CD4-positive, alpha-beta T cell treated with Interferon gamma for 1 hour (primary cell): ENCODE measurements at regions not wholly inside any gene's neighbourhood (a gene's known extent, or its start where the extent isn't known, plus 50 kb on each side); places are given as distances from the start of the nearest gene placed in this dataset.

Experiments used
- DNase-seq: peaks from one replicate; pipeline ENCODE4 v3.0.0-alpha.2; 2020

GRCh38 chr1:200354243-200354642 is 55.6 kb downstream of the ZNF281 start:
- DNase-seq = no peak

DNA sequence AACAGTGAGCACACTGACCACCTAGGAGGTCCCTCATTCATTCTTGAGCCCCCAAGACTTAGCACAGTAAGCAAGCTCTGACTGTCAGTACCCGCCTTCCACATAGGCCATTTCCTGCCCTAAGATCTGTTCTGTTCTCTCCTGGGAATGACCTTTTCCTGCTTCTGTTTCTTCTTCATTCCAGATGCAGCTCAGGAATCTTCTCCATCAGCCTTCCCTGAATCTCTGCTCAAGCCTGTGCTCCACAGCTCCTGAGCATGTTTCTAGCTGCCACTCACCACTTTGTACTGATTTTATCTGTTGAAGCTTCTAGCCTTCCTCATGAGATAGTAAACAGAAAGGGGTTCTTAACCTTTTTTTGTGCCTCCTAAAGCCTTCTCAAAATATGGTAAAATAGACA is 56.6 kb downstream of the ZNF281 start:
- no peak for DNase-seq

GRCh38 chr1:200351826-200352549 is 57.8 kb downstream of the ZNF281 start:
- no peak for DNase-seq

GRCh38 chr1:200351425-200351824 is 58.4 kb downstream of the ZNF281 start:
- no peak for DNase-seq

DNA sequence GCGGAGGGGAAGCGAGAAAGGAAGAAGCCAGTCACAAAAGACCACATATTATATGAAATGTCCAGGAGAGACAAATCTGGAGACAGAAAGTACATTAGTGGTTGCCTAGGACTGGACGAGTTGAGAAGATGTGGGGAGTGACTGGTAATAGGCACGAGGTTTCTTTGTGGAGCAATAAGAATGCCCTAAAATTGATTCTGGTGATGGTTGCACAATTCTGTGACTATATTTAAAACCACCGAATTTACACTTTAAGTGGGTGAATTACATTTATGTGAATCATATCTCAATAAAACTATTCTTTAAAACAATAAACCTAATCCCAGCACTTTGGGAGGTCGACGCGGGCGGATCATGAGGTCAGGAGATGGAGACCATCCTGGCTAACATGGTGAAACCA is 63.1 kb downstream of the ZNF281 start:
- no peak for DNase-seq

DNA sequence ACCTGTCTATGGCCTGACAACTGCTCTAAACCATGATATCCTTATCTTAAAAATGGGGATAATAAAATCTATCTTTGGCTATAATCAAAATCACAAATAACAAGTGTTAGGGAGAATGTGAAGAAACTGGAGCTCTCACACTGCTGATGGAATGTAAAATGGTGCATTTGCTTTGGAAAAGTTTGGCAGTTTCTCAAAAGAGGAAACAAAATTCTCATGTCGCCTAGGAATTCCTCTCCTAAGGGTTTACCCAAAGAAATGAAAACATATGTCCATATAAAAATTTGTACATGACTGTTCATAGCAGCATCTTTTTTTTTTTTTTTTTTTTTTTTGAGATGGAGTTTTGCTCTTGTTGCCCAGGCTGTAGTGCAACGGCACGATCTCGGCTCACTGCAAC is 64.3 kb downstream of the ZNF281 start:
- no peak for DNase-seq

DNA sequence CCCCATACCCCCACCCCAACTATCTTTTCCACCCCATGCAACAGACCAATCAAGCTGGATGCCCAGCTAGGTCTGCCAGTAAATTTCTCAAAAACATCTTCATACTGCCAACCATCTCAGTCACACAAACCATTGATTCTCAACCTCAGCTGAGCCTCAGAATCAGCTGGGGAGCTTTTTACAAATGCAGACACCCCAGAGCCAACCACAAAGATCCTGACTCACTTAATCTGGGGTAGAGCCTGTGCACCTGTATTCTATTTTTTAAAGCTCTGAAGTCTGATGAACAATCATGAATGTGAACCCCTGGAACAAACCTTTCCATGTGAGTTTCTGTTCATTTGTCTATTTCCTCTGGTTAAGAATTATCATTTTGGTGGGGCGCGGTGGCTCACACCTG is 66.0 kb downstream of the ZNF281 start:
- no peak for DNase-seq

- DNase-seq = no peak
These were observed 67.1 kb downstream of the ZNF281 start for GRCh38 chr1:200342511-200343311.

- no peak for DNase-seq
These were observed 71.4 kb downstream of the ZNF281 start for GRCh38 chr1:200338451-200338850.

DNA sequence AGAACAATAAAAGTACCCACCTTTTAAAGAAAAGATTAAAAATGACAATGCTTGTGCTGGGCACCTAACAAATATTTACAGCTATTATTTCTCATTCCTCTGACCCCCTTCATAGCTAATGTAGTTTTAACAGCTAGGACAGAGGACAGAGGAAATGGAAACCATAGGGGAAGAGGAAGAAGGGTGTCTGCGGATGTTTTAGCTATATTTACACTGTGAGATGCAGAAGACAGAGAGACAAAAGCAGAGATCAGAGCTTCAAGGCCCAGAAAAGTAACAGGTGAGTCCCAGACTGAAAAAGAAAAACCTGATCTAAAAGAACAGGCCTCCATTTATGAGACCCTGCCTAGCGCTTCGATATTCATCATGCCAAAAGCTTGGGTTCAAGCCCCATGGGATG is 72.0 kb downstream of the ZNF281 start:
- DNase-seq = no peak

- no peak for DNase-seq
These were observed 72.4 kb downstream of the ZNF281 start for GRCh38 chr1:200337410-200337809.

DNA sequence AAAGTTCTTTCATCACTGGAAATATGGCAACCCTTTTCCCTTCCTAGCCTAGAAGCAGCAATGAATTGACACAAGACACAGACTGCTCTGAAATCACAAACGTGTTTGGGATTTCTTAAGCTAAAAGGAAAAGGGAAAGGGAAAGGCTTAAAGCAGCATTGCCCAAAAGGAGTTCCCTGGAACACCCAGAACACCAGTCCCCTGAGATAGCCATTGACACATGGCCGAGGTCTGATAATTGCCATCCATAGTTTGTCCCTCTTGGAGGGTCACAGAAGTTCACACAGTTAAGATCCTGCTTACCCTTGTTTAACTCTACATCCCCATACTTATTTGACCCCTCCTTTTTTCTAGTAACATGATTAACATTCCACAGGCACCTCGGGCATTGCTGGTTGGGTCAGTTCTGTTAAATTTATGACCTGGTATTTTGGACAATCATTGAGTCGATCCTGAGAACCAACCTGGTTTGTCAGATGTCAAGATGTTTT is 72.9 kb downstream of the ZNF281 start:
- no peak for DNase-seq

- no peak for DNase-seq
These were observed 73.6 kb downstream of the ZNF281 start for GRCh38 chr1:200336101-200336845.

DNA sequence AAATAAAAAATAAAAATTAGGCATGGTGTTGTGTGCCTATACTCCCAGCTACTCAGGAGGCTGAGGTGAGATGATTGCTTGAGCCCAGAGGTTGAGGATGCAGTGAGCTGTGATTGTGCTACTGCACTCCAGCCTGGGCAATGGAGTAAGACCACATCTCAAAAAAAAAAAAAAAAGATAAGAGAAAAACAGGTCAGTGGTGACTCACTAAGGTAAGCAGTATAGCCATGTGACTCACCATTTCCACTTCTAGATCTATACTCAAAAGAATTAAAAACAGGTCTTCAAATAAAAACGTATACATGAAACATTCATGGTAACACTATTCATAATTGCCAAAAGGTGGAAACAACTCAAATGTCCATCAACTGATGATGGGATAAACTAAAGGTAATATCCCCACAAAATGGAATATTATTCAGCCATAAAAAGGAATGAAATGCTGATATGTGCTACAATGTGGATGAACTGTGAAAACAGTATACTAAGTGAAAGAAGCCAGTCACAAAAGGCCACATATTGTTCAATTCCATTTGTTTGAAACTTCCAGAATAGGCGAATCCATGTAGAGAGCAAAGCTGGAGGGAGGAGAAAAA is 75.1 kb downstream of the ZNF281 start:
- no peak for DNase-seq

- no peak for DNase-seq
These were observed 76.5 kb downstream of the ZNF281 start for GRCh38 chr1:200333329-200333728.

GRCh38 chr1:200332716-200333115 is 77.1 kb downstream of the ZNF281 start:
- no peak for DNase-seq

DNA sequence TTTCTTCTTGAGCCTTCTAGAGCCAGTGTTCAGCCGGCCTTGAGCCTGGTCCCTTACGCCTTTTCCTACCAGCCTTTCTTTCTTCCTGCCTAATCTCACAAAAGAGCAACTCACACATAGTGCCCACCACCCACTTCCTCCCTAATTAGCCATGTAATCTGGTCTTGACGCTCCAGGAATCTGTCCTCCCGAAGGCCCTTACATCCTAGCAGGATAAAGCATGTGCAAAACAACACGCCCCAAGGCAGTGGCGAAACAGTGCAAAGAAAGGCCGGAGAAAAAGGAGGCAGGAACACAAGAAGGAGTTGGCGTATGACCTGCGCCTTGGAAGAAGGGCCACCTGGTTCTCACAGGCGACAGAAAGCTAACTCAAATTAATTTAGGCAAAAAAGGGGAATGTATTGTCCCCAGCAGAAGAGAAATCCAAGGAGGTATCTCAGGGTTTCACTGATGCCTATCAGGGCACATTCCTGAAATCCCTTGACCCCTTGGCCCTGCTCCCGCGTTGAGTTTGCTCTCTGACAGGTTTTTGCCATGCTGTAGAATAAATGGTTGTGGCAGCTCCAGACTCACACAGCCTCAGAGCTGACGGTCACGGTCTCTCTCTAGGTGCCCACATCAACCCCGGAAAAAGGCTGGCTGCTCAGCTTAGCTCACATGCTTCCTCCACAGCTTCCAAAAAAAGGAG is 79.0 kb downstream of the ZNF281 start:
- no peak for DNase-seq

GRCh38 chr1:200329208-200329882 is 80.5 kb downstream of the ZNF281 start:
- DNase-seq = no peak

DNA sequence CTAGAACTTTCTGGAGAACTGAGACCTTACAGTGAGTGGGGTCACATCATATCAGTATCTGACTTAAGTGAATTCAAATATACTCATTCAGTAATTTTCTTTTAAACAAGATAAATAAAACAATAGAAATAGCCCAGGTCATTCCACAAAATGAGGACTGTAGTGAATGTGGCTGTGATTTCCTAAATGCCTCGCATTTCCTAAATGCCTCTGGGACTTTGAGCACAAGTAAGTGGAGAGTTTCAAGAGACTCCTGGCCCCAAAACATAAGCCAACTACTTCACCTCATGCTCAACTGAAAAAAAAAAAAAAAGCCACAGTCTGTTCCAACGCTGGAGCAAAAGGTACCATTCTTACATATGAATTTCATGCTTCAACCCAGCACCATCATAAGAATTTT is 81.5 kb downstream of the ZNF281 start:
- DNase-seq = no peak

GRCh38 chr1:200323856-200324400 is 85.9 kb downstream of the ZNF281 start:
- DNase-seq = no peak

DNA sequence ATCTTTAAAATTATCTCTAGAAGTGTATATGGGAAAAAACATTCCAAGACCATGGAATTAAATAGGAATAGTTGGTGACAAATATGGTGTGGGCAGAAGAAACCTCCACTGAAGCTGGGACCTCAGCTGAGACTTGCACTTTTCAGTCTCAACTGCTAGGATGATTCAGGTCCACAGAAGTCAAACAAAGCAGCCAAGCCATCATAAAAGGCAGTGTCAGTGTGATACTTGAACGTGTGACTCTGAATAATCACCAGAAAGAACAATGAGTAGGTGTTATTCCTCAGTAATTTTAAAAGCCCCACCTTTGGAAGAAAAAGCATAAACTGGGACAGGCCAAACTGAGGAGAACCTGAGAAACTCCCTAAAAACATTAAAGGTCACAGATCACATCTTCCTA is 90.7 kb downstream of the ZNF281 start:
- no peak for DNase-seq

DNA sequence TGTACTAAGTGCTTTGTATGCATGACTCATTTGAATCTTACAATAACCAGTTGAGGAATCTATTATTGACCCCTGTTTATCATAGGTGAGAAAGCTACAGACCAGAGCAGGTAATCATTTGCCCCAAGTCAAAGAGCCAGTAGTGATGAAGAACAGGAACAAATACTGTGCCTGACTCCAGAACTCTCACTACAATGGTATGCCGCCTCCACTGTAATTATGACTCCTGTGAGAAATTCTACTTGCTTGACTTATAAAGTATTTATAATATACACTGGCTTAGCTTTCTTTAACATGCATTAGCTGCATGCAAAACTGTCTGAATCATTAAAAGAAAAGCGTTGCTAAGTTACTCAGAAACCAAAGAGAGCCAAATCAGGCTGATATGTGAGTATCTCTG is 92.6 kb downstream of the ZNF281 start:
- DNase-seq = no peak
